SH-SY5Y (cell line): ENCODE measurements at regions not wholly inside any gene's neighbourhood (a gene's known extent, or its start where the extent isn't known, plus 50 kb on each side); places are given as distances from the start of the nearest gene placed in this dataset.

Source experiments
- GATA2 ChIP-seq: IDR thresholded peaks from 2 replicates; pipeline ENCODE4 v1.6.1; 2011; ENCODE audit warnings: mild to moderate bottlenecking, low read depth, low read length
- GATA3 ChIP-seq: IDR thresholded peaks from 2 replicates; pipeline ENCODE4 v1.6.1; 2011; ENCODE audit warnings: low read depth, mild to moderate bottlenecking, low read length, moderate library complexity

DNA sequence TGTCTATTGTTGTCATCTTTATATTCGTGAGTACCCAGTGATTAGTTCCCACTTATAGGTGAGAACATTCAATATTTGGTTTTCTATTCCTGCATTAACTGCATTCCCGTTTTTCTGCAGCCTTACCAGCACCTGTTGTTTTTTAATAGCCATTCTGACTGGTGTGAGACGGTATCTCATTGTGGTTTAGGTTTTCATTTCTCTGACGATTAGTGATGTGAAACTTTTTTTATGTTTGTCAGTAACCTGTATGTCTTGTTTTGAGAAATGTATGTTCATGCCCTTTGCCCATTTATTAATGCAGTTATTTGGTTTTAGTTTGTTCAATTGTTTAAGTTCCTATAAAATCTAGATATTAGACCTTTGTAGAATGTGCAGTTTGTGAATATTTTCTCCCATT, 546.0 kb upstream of the RORB start:
- TF ChIP-seq GATA3 (no peak), GATA2 (no peak)
